GM10266 (cell line): ENCODE measurements at regions not wholly inside any gene's neighbourhood (a gene's known extent, or its start where the extent isn't known, plus 50 kb on each side); places are given as distances from the start of the nearest gene placed in this dataset.

Experiments used
- DNase-seq: peaks from one replicate; pipeline ENCODE4 v3.0.0; 2012; ENCODE audit errors: extremely low spot score
- CTCF ChIP-seq: IDR thresholded peaks from 2 replicates; pipeline ENCODE4 v1.5.1; 2012; ENCODE audit warnings: mild to moderate bottlenecking, low read depth; ENCODE audit not compliant: control insufficient read depth, insufficient read depth; ENCODE audit errors: missing control alignments

- no peak for DNase-seq
- TF ChIP-seq CTCF, result no peak
Observed at GRCh38 chr7:51619880-51620279, 303.3 kb upstream of the COBL start.

- no peak for DNase-seq
- no peak for TF ChIP-seq CTCF
Observed at GRCh38 chr7:51617686-51618085, 301.1 kb upstream of the COBL start.

- DNase-seq, result no peak
- no peak for TF ChIP-seq CTCF
Observed at GRCh38 chr7:51613911-51614357, 297.3 kb upstream of the COBL start.

- no peak for DNase-seq
- TF ChIP-seq CTCF, result no peak
Observed at GRCh38 chr7:51611937-51612336, 295.3 kb upstream of the COBL start.

- no peak for DNase-seq
- no peak for TF ChIP-seq CTCF
Observed at GRCh38 chr7:51607447-51607846, 290.8 kb upstream of the COBL start.

GRCh38 chr7:51606601-51607154 is 290.1 kb upstream of the COBL start:
- DNase-seq, result no peak
- no peak for TF ChIP-seq CTCF

- no peak for TF ChIP-seq CTCF
- DNase-seq, result no peak
Observed at GRCh38 chr7:51602376-51602775, 285.8 kb upstream of the COBL start.
